Activated CD8-positive, alpha-beta memory T cell treated with anti-CD3 and anti-CD28 coated beads, Interleukin-2, amount 50 U/mL, for 48 hours (primary cell): ENCODE measurements at regions not wholly inside any gene's neighbourhood (a gene's known extent, or its start where the extent isn't known, plus 50 kb on each side); places are given as distances from the start of the nearest gene placed in this dataset.

Source experiments
- DNase-seq: peaks from one replicate; pipeline ENCODE4 v3.0.0-alpha.2; 2020

GRCh38 chr10:8726084-8726778 lies 671.7 kb downstream of the GATA3 start:
- no peak for DNase-seq

- DNase-seq = no peak
Observed at GRCh38 chr10:8726779-8727084, 672.2 kb downstream of the GATA3 start.

GRCh38 chr10:8731121-8732095 lies 676.9 kb downstream of the GATA3 start:
- no peak for DNase-seq

- DNase-seq = no peak
Observed at GRCh38 chr10:8738987-8739386, 684.5 kb downstream of the GATA3 start.

- no peak for DNase-seq
Observed at GRCh38 chr10:8752146-8752843, 697.8 kb downstream of the GATA3 start.

- DNase-seq = no peak
Observed at GRCh38 chr10:8758029-8758428, 703.5 kb downstream of the GATA3 start.

- DNase-seq = no peak
Observed at GRCh38 chr10:8766899-8767298, 712.4 kb downstream of the GATA3 start.

- DNase-seq = no peak
Observed at GRCh38 chr10:8767591-8767990, 713.1 kb downstream of the GATA3 start.

- DNase-seq = no peak
Observed at GRCh38 chr10:8768341-8768740, 713.9 kb downstream of the GATA3 start.

- no peak for DNase-seq
Observed at GRCh38 chr10:8768852-8769251, 714.4 kb downstream of the GATA3 start.

- DNase-seq = no peak
Observed at GRCh38 chr10:8776926-8777622, 722.6 kb downstream of the GATA3 start.

GRCh38 chr10:8778713-8779112 lies 724.2 kb downstream of the GATA3 start:
- no peak for DNase-seq

- no peak for DNase-seq
Observed at GRCh38 chr10:8787649-8788048, 733.2 kb downstream of the GATA3 start.

- no peak for DNase-seq
Observed at GRCh38 chr10:8790390-8790789, 735.9 kb downstream of the GATA3 start.

GRCh38 chr10:8794860-8795259 lies 740.4 kb downstream of the GATA3 start:
- no peak for DNase-seq

- no peak for DNase-seq
Observed at GRCh38 chr10:8800426-8800825, 745.9 kb downstream of the GATA3 start.

- no peak for DNase-seq
Observed at GRCh38 chr10:8803992-8804391, 749.5 kb downstream of the GATA3 start.

GRCh38 chr10:8810677-8811076 lies 756.2 kb downstream of the GATA3 start:
- DNase-seq = no peak

GRCh38 chr10:8811201-8811600 lies 756.7 kb downstream of the GATA3 start:
- DNase-seq = no peak

- DNase-seq = no peak
Observed at GRCh38 chr10:8815969-8816368, 761.5 kb downstream of the GATA3 start.

- no peak for DNase-seq
Observed at GRCh38 chr10:8817299-8817698, 762.8 kb downstream of the GATA3 start.

- DNase-seq = no peak
Observed at GRCh38 chr10:8825611-8826010, 771.1 kb downstream of the GATA3 start.

- no peak for DNase-seq
Observed at GRCh38 chr10:8829592-8829991, 775.1 kb downstream of the GATA3 start.
